Calu3 (cell line): ENCODE measurements at regions not wholly inside any gene's neighbourhood (a gene's known extent, or its start where the extent isn't known, plus 50 kb on each side); places are given as distances from the start of the nearest gene placed in this dataset.

Experiments
- BruUV-seq: library from RNA; stranded (reverse); fragments of 400-500 nt; replicated peaks from 2 replicates; lab custom pipeline; 2021; lab: Mats Ljungman, UMichigan
- CTCF ChIA-PET: fragments of 300-600 bp; sonication (Branson Sonifier 250); formaldehyde crosslinking; loops from one replicate; lab custom pipeline; 2022; ENCODE audit warnings: antibody characterized with exemption; lab: Charles Lee
- DNase-seq: peaks from one replicate; pipeline ENCODE4 v3.0.0; 2022
- H3K27ac Mint-ChIP-seq: one replicate; pipeline ENCODE4 v1.8.0; 2022; ENCODE audit warnings: mixed read lengths; ENCODE audit not compliant: unreplicated experiment
- H3K27me3 Mint-ChIP-seq: one replicate; pipeline ENCODE4 v1.8.0; 2022; ENCODE audit warnings: mixed read lengths; ENCODE audit not compliant: unreplicated experiment
- H3K36me3 Mint-ChIP-seq: one replicate; pipeline ENCODE4 v1.8.0; 2022; ENCODE audit warnings: mild to moderate bottlenecking, moderate library complexity, mixed read lengths; ENCODE audit not compliant: insufficient read depth, unreplicated experiment
- H3K4me1 Mint-ChIP-seq: one replicate; pipeline ENCODE4 v1.8.0; 2022; ENCODE audit warnings: mild to moderate bottlenecking, low read depth, mixed read lengths; ENCODE audit not compliant: unreplicated experiment
- H3K4me3 Mint-ChIP-seq: one replicate; pipeline ENCODE4 v1.8.0; 2022; ENCODE audit warnings: mild to moderate bottlenecking, low read depth, moderate library complexity, mixed read lengths; ENCODE audit not compliant: unreplicated experiment
- H3K9me3 Mint-ChIP-seq: one replicate; pipeline ENCODE4 v1.8.0; 2022; ENCODE audit warnings: low read depth, mixed read lengths; ENCODE audit not compliant: unreplicated experiment
- CTCF ChIP-seq: fragments of 200-600 bp; IDR thresholded peaks from one replicate; pipeline ENCODE4 v1.8.0; 2022; ENCODE audit warnings: antibody characterized with exemption; ENCODE audit not compliant: unreplicated experiment
- intact Hi-C: fragments of 100-400 bp; cut with micrococcal nuclease; formaldehyde crosslinking; loops from one replicate; pipeline ENCODE4 v1.10.0; 2022; ENCODE audit not compliant: unreplicated experiment

- Mint-ChIP-seq H3K4me3 (peak overlapping the region; percentile 21), H3K36me3 (no peaks in the 10 kb centered on the region), H3K9me3 (no peaks in the 10 kb centered on the region), H3K4me1 (peaks cover 24% of the 10 kb centered on the region), H3K27ac (peak overlapping the region; percentile 81), H3K27me3 (no peaks in the 10 kb centered on the region)
- CTCF ChIA-PET, result interaction anchor here (0.6 to 1.5 kb wide), 3 partner anchors 11 to 447 kb away, joined by 3 read pairs; no protein-coding TSS in a partner anchor
- intact Hi-C loops, result loop anchor here (2.0 kb wide), 1 partner anchor 74 kb away; no protein-coding TSS in a partner anchor
- TF ChIP-seq CTCF, result no peak
- DNase-seq, result peak; percentile 5
- no TSS peak for BruUV-seq
These were observed 207.3 kb upstream of the POT1 start for GRCh38 chr7:125136755-125137532.

- CTCF ChIA-PET, result interaction anchor here (0.6 kb wide), 1 partner anchor 447 kb away, joined by 3 read pairs; no protein-coding TSS in a partner anchor
- Mint-ChIP-seq H3K4me3 (no peak overlapping the region), H3K27me3 (no peaks in the 10 kb centered on the region), H3K4me1 (peaks cover 24% of the 10 kb centered on the region), H3K36me3 (no peaks in the 10 kb centered on the region), H3K27ac (peak overlapping the region; percentile 64), H3K9me3 (no peaks in the 10 kb centered on the region)
- no TSS peak for BruUV-seq
- no peak for DNase-seq
- intact Hi-C loops, result loop anchor here (2.0 kb wide), 1 partner anchor 74 kb away; no protein-coding TSS in a partner anchor
- no peak for TF ChIP-seq CTCF
These were observed 206.7 kb upstream of the POT1 start for GRCh38 chr7:125136341-125136740.

- Mint-ChIP-seq H3K27me3 (no peaks in the 10 kb centered on the region), H3K9me3 (no peaks in the 10 kb centered on the region), H3K4me3 (no peak overlapping the region), H3K36me3 (no peaks in the 10 kb centered on the region), H3K27ac (no peak overlapping the region), H3K4me1 (no peaks in the 10 kb centered on the region)
- no TSS peak for BruUV-seq
- intact Hi-C loops, result no loop called here
- DNase-seq, result no peak
- no peak for TF ChIP-seq CTCF
- CTCF ChIA-PET, result no interaction called here
These were observed 200.5 kb upstream of the POT1 start for GRCh38 chr7:125130173-125130572.

- intact Hi-C loops, result no loop called here
- Mint-ChIP-seq H3K9me3 (no peaks in the 10 kb centered on the region), H3K4me1 (no peaks in the 10 kb centered on the region), H3K36me3 (no peaks in the 10 kb centered on the region), H3K27ac (no peak overlapping the region), H3K27me3 (no peaks in the 10 kb centered on the region), H3K4me3 (no peak overlapping the region)
- no peak for DNase-seq
- BruUV-seq, result no TSS peak
- no peak for TF ChIP-seq CTCF
- CTCF ChIA-PET, result no interaction called here
These were observed 197.7 kb upstream of the POT1 start for GRCh38 chr7:125127304-125127703.
